Stimulated activated CD4-positive, alpha-beta T cell treated with anti-CD3 and anti-CD28 coated beads, Interleukin-2, amount 100 ng/mL, for 4 hours (primary cell): ENCODE measurements at regions not wholly inside any gene's neighbourhood (a gene's known extent, or its start where the extent isn't known, plus 50 kb on each side); places are given as distances from the start of the nearest gene placed in this dataset.
"Not testable (repeated sequence)": the region's sequence is repeated elsewhere in the genome, so short reads cannot be mapped to it uniquely, and the experiment has no call there.

Experiments
- DNase-seq: peaks from one replicate; pipeline ENCODE4 v3.0.0-alpha.2; 2020; ENCODE audit warnings: low read depth

DNA sequence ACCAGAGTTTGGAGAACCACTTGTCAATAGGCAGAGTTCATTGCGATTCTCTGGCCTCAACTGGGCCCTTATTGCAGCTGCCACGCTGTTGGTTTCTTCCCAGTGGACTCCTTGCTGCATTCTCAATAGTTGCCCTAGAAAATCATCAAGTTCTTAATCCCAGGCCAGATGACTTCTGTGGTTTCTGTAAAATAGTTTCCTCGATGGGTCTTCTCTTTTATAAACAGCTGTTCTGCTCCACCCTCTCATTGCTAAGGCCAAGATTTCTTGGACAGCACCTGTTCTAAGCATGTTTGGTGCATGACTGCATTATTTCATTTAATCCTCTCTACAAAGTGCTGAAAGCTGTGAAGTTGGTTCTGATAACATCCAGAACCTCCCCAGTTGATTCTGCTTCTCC lies 131.0 kb downstream of the BCL2L11 start:
- no peak for DNase-seq

DNA sequence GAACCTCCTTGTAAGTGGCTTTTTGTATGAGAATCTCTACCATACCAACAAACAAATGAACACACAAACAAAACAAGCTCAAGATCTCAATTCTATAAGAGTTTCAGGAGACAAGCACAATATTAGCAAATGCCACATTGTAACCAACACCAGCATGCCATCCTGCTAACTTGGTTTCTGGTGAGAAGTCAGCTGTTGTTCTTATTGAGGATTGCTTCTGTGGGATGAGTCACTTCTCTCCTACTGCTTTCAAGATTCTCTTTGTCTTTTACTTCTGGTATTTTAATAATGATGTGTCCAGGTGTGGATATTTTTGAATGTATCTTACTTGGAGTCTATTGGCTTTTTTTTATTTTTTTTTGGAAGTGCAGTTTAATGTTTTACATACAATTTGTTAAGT lies 131.7 kb downstream of the BCL2L11 start:
- no peak for DNase-seq

DNA sequence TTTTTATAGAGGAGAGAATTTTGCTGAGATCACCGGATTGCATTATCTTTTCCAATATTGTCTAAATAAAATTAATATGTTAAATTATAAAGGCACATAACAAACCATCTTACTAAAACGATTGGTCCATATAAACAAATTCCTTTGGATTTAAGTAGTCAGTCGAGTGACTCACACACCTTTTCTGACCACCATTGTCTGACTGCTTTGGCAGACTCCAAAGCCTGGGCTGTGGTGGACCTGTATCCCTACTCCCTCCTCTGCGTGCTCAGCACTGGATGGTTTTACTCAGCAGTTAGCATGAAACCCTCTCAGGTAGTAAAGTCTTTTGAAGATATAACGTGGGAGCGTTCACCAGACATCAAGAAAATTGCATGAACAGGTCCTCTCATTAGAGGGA lies 134.2 kb downstream of the BCL2L11 start:
- DNase-seq, result not testable (repeated sequence)

DNA sequence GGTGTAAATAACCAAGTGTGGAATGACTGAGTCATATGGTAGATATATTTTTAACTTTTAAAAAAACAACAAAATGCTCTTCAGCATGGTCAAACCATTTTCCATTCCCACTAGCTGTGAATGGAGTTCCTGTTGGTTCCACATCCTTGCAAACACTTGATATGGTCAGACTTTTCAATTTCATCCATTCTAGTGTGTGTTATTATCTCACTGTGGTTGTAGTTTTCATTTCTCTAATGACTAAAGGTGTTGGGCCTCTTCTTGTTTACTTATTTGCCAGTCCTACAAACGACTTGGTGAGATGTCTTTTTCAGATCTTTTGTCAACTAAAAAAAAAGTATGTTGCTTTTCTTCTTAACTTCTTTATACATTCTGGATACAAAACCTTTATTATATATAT lies 135.9 kb downstream of the BCL2L11 start:
- not testable (repeated sequence) for DNase-seq

DNA sequence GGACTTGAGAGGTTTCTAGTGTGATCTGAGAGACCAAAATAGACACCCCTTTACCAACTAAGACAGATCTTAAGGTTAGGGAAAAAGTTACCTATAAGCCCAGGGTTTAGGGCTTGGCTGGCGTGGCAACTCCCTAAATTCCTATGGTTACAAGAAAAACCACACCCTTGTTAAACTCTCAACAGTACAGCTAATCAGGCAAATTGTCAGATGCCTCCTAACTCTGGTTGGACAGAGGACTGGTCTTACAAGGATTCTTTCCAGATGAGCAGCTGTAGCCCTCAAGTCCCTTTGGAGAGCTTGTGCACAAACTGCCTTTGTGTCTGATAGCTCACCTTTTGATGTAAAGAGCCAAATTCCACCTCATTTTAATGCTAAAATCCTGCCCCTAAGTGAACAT lies 136.9 kb downstream of the BCL2L11 start:
- DNase-seq, result not testable (repeated sequence)

DNA sequence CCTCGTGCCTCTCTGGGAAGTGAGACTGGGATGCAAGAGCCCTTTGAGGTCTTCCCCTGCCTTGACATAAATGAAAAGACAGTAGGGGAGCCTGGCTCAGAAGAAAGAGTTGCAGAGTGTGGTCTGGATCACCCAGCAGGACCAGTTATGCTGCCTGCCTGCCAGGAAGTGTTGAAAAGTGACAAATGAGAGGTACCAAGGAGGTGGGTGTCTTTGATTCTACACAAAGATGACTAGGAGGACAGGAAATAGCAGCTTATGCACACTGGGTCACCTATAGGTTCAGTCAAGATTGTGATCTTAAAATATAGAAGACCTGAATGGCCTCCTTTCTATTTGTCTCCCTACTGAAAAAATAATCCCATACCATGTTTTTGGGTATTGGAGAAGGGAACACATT lies 137.6 kb downstream of the BCL2L11 start:
- not testable (repeated sequence) for DNase-seq

DNA sequence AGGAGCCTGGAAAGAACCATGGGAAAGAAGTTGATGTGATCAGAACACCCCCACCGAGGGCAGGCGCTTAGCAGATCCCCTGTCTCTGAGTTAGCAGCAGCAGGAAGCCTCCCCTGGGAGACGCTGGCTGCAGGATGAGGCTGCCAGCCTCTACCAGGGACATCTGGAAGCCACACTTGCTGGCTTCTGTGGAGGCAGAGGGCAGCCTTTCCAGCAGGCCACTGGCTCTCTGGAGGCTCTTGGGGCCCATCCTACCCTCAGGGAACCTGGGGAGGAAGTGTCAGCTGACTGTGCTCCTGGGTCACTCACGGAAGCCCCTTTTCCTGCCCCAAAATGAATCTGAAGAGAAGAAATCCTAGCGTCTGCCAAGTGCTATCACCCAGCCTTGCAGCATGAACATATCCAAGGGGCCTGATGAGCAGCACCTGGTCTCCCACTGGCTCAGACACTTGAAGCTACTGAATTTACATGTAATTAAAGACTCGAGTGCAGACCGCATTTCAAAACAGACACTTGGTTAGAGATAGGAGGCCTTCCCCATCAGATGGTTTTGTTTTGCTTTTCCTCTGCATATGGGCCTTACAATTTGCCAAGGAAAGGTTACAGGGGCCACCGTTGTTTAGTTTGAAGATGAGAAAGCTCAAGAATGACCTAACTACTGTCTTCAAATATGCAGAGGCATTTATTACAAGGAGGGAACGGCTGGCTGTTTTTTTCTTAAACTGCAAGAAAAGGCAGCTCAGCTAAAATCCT lies 142.1 kb downstream of the BCL2L11 start:
- not testable (repeated sequence) for DNase-seq

DNA sequence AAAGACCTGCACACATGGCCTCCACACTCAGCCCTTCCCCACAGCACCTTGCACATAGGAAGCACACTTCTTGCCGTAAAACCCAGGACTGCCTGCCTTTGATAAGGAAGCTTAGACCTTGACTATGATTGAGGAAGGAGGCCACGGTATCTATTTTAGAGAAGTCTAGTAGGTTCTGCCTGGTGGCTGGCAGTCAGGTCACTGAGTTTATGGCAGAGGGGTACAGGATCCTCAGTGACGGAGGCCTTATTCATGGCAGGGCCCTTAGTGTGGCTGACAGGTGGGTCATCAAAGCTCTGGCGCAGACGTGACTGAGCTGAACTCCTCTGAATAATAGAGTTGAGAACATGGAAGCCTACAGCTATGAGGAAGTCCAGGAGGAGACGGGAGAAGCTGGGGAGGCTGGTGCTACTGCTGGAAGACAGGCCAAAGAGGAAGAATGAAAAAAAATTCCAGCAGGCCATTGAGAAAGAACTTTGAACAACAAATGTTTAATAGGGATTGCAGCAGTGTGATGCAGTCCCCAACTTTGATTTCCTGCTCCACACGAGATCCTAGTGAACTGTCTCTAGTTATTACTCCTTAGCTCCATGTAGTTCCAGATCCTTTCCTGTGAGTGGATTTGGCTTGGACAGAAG lies 142.8 kb downstream of the BCL2L11 start:
- DNase-seq, result not testable (repeated sequence)

DNA sequence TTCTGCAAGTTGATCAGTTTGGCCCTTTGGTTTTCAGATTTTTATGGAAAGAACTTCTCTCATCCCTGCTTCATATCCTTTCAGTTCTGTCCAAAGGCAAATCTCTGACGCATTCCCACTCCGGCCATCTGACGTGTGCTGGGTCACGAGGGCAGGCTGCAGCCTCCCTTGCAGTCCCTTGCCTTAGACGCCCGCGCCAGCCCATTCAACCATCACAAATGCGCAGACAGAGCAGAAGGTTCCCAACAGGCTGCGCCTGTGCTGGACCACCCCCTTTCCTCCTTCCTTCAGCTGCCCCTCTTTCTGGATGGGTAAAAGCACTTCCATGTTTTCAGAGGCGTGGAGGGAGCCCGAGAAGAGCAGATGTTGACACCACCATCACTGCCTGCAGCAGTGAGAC lies 144.2 kb downstream of the BCL2L11 start:
- DNase-seq, result not testable (repeated sequence)

DNA sequence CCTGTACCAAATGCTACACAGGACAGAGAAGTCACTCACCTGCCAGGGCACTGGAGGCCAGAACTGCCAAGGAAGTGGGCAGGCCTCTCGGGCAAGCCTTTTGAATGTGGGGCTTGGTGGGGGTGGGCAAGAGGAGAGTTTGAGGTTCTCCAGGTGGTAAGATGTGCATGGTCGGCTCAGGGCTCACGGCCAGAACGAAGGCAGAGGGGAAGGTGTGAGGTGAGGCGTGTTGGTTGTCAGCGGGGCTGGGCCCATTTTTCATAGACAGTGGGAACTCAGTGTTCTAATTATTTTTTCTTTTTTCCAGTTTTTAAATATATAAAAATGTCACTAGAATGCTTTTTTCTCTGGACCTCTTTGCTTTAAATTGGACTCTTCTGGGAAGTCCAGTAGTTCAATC lies 145.8 kb downstream of the BCL2L11 start:
- not testable (repeated sequence) for DNase-seq

DNA sequence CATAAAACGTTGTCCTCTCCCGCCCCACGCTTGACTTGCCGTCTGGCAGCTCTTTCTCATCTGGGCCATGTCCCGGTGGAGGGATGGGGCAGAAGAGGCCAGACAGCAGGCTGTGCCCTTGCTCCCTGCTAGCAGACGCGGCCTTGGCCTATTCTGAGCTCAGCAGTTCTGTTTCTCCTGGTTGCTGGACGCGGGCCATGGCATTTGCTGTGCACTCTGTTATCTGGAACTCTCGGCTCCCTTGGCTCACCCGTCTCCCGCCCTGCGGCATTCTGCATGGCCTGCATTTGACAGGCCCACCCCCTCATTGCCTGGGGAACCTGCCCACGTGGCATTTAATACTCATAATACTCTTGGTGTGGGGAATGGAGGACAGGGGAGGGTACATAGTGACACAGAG lies 146.3 kb downstream of the BCL2L11 start:
- DNase-seq, result not testable (repeated sequence)

DNA sequence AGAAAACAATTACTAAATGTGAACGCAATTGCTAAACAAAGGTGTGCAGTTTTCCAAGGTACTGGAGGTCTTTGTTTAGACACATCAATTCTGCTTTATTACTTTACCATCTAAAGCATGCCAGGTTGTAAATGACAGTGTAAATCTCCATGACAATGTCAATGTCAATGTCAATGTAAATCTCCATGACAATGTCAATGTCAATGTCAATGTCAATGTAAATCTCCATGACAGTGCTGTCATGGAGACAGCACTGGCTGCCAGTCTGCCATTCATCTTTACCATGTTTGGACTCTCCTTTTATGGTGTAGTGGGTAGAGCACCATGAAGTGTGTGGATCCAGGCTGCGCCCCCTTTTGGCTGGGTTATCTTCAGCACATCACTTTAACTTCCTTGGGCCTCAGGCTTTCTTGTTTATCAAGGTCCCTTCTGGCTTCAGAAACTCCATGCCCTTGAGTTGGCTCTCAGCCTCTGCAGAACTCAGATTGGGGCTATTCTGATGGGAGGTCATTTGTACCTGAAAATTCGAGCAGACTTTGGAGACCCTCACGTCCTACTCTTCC lies 149.1 kb downstream of the BCL2L11 start:
- not testable (repeated sequence) for DNase-seq

DNA sequence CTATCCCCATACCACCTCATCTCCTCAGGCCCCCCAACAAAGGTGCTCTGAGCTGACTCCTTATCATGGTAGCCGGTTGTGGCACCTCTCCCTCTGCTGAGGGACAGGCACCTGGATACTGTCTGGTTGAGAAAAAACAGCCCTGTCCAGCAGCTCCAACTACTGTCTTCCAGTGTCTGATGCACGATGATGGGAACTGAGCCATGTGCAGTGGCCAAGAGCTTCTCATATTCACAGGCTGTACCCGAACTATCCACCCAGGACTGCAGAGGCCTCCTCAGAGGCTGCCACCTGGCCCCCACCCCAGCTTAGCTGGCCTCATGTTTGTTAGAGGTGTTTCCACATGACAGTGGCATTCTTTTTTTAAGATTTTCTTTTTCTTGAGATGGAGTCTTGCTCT lies 149.9 kb downstream of the BCL2L11 start:
- DNase-seq, result not testable (repeated sequence)

DNA sequence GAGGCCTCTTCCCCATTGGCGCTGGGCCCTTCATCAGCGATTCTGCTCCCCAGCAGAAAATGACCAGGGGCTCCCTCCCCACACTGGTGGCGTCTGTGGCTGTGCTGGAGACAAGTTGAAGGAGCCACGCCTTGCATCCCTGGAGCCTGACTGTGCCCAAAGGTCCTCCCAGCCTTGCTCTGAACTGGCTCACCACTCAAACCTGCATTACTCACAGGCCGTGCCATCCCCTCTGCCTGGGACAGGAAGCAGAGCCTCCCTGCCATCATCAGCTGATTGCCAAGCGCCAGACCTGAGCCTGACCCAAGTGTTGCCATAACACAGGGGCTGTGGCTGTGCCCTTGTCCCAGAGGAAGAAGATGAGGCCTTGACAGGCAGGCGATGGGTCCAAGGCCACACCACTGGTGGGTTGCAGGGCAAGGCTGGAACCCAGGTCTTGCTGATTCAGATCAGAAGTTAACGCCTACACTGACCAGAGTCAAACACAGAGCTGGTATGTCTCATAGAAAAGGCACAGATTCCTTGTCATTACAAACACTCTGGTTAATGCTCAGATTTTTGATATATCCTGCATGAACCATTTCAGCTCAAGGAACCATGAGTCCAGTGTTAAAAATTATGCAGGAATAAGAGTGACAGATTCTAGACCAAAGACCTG lies 151.1 kb downstream of the BCL2L11 start:
- not testable (repeated sequence) for DNase-seq

DNA sequence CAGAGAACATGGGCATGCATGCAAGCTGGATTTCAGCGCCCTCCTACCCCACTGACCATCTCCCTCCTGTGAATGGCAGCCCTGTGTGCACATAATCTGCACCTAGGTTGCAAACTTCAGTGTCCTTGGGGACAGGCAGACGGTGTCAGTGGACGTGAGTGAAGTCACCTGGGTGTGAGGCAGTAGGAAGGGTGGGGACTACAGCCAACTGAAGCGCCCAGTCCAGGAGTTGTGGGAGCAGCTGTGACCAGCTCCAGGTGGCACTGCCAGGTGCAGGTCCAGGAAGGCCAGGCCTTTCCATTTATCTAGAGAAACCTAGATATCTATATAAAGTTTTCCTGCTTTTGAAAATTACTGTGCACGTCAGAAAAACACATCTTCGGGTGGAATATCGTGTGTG lies 152.3 kb downstream of the BCL2L11 start:
- DNase-seq, result not testable (repeated sequence)

DNA sequence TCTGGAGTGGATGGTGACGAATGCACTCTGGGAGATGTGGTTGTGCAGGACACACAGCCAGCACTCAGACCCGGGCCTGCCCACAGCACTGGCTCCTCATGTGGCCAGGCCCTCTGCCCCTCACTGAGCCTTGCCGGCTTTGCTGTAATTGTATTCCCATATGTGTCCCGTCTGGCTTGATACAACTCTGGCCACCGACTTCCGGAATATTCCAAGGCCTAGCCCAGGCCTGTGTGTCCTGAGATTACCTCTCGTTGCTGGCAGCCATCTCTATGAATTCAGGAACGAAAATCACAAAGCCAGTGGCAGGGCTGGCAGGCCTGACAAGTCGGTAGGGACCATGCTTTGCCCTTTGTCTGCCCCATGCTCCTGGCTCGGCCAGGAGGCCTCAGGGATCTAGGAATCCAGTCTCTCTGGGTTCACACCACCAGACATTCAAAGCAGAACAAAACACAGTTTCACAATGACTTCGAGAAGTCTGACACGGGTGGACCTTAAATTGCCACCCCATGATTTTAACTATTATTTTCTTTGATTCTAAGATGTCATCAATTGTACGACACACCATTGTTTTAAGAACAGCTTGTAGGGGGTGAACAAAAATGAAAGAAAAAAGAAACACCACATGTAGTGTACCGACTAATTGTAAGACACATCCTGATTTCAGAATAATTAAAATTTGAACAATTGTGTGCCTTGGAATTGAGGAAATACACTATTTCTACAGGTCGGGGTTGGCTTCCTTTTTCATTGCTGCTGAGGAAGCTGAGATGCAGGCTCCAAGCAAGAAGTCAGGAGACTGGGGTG lies 154.5 kb downstream of the BCL2L11 start:
- not testable (repeated sequence) for DNase-seq

DNA sequence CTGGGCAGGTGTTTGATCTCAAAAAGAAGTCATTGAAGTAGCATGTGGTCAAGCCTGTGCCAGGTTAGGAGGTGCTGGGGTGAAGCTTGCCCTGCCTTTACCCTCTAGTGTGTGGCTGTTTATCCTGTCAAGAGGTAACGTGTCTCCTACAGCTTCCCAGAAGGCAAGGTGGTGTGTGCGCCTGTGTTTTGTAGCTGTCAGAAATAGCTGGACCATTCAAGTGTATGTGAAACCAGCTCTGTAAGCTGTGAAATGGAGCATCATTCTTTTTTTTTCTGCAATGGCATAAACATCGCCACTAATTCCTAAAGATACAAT lies 155.1 kb downstream of the BCL2L11 start:
- DNase-seq, result not testable (repeated sequence)

DNA sequence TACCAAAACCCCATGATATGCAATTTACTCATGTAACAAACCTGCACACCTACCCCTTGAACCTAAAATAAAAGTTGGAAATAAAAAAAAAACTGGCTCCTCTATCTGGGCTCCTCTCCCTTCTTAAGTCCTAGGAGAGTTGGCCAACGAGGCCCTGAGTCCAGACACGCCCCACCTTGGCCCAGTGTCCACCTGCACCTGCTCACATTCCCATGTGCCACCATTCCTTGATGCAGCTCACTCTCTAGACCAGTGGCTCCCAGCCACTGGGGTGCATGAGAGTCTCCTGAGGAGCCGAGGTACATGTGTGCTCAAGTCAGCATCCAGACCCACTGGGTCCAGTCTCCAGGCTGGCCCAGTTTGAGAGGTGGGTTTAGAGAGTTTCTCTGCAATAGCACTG lies 157.4 kb downstream of the BCL2L11 start:
- not testable (repeated sequence) for DNase-seq

DNA sequence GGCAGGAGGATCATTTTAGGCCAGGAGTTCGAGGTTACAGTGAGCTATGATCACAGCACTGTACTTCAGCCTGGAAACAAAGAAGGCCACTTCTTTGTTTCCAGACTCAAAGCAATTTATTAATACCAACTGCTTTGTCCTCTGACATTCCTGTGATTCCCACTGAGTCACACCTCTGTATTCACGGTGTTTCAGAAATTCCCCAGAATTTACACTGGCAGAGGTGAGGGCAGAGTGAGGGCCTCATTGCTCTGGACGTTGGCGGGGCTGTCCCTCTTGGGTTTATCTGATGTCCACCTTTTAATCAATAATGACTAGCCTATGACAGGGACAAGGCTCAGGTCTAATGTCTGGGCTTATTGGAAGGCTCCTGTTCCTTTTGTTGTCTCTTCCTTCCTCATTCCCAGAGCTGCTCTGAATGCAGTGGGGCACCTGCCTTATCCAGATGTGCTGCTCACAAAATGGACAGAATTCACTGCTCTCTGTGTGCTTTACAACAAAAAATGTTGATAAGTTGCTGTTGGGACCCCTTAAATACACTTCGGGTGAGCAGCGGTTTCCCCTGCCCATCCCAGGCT lies 160.1 kb downstream of the BCL2L11 start:
- DNase-seq, result not testable (repeated sequence)

DNA sequence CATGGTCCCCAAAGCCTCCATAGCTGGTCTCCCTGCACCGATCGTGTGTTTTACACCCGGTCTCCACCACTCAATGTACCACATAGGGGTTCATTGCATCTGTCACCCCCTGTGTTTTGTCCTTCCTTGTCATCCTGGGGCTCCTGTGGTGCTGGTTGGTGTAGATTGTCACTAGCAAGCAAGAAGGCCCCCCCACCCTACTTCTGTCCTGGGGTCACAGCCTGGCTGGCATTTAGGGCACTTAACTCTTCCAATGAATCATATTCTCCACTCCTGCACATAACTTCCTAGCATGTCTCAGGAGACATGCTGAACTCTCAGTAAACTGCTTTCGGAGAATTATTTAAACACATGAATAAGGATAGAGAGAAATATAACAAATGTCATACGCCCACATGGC lies 161.4 kb downstream of the BCL2L11 start:
- not testable (repeated sequence) for DNase-seq
